ENCODE measurements at regions not wholly inside any gene's neighbourhood (a gene's known extent, or its start where the extent isn't known, plus 50 kb on each side); places are given as distances from the start of the nearest gene placed in this dataset.

GRCh38 chr7:28360739-28361138, 51.6 kb upstream of the CREB5 start:
- no peaks in the 10 kb centered on the region for H3K27me3 ChIP-seq (replicated peaks)
- DNase-seq, result no peak
- in situ Hi-C loops (cut with HindIII; ENCODE audit: low pct_ligation_motif_present, low sequenced_read_pairs), result no loop called here
- no peak overlapping the region for H3K27ac ChIP-seq
- H3K36me3 ChIP-seq (replicated peaks), result no peaks in the 10 kb centered on the region
- no peak overlapping the region for H3K4me3 ChIP-seq (ENCODE audit: low read depth, low read length)
- TF ChIP-seq CTCF (IDR thresholded peaks at IDR 0.05; ENCODE audit: low read depth, low read length, missing control alignments), result peak; percentile 37

DNA sequence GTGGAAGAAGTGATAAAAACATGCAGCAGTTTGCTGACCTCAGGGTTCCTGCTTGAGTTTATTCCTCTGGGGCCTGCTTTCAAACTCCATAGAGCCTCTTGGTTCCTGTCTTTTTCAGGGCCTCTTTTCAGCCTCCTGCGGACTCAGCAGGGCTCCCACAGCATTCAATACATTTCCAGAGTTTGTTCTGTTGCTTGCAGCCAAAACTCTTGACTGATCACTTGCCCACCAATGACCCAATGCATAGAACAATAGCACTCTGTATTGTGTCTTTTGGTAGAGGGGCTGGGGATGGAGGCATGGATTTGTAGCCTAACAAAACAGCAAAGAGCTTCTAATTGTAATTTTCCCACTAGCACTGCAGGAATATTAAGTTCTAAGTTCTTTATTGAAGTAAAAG, 50.8 kb upstream of the CREB5 start:
- no peak overlapping the region for H3K27ac ChIP-seq
- no peaks in the 10 kb centered on the region for H3K27me3 ChIP-seq (replicated peaks)
- no peak for TF ChIP-seq CTCF (IDR thresholded peaks at IDR 0.05; ENCODE audit: low read depth, low read length, missing control alignments)
- H3K36me3 ChIP-seq (replicated peaks), result no peaks in the 10 kb centered on the region
- DNase-seq, result no peak
- in situ Hi-C loops (cut with HindIII; ENCODE audit: low pct_ligation_motif_present, low sequenced_read_pairs), result no loop called here
- no peak overlapping the region for H3K4me3 ChIP-seq (ENCODE audit: low read depth, low read length)

- in situ Hi-C loops (cut with HindIII; ENCODE audit: low pct_ligation_motif_present, low sequenced_read_pairs), result no loop called here
- Histone ChIP-seq H3K4me3 (ENCODE audit: low read depth, low read length) (no peak overlapping the region), H3K27ac (no peak overlapping the region), H3K27me3 (replicated peaks) (no peaks in the 10 kb centered on the region), H3K36me3 (replicated peaks) (no peaks in the 10 kb centered on the region)
- no peak for DNase-seq
- TF ChIP-seq CTCF (IDR thresholded peaks at IDR 0.05; ENCODE audit: low read depth, low read length, missing control alignments), result no peak
These were observed 50.1 kb upstream of the CREB5 start for GRCh38 chr7:28362182-28362581.

Data from brain microvascular endothelial cell (primary cell).